ENCODE measurements at regions not wholly inside any gene's neighbourhood (a gene's known extent, or its start where the extent isn't known, plus 50 kb on each side); places are given as distances from the start of the nearest gene placed in this dataset.

- no peak for DNase-seq (ENCODE audit: low read depth)
Observed at GRCh38 chr2:129709001-129709955, 270.2 kb upstream of the RAB6C start.

- DNase-seq (ENCODE audit: low read depth), result no peak
Observed at GRCh38 chr2:129709956-129710598, 269.4 kb upstream of the RAB6C start.

GRCh38 chr2:129710670-129711495 lies 268.6 kb upstream of the RAB6C start:
- no peak for DNase-seq (ENCODE audit: low read depth)

GRCh38 chr2:129711816-129712675 lies 267.4 kb upstream of the RAB6C start:
- no peak for DNase-seq (ENCODE audit: low read depth)

GRCh38 chr2:129712676-129712985 lies 266.8 kb upstream of the RAB6C start:
- DNase-seq (ENCODE audit: low read depth), result no peak

GRCh38 chr2:129713337-129713736 lies 266.1 kb upstream of the RAB6C start:
- DNase-seq (ENCODE audit: low read depth), result no peak

GRCh38 chr2:129716781-129717559 lies 262.5 kb upstream of the RAB6C start:
- DNase-seq (ENCODE audit: low read depth), result no peak

- no peak for DNase-seq (ENCODE audit: low read depth)
Observed at GRCh38 chr2:129717560-129718130, 261.8 kb upstream of the RAB6C start.

- DNase-seq (ENCODE audit: low read depth), result no peak
Observed at GRCh38 chr2:129719335-129719734, 260.1 kb upstream of the RAB6C start.

- DNase-seq (ENCODE audit: low read depth), result no peak
Observed at GRCh38 chr2:129720360-129720759, 259.1 kb upstream of the RAB6C start.

GRCh38 chr2:129720761-129721160 lies 258.7 kb upstream of the RAB6C start:
- DNase-seq (ENCODE audit: low read depth), result no peak

GRCh38 chr2:129721236-129721635 lies 258.2 kb upstream of the RAB6C start:
- DNase-seq (ENCODE audit: low read depth), result no peak

GRCh38 chr2:129721846-129722245 lies 257.6 kb upstream of the RAB6C start:
- no peak for DNase-seq (ENCODE audit: low read depth)

GRCh38 chr2:129722306-129723019 lies 257.0 kb upstream of the RAB6C start:
- no peak for DNase-seq (ENCODE audit: low read depth)

- no peak for DNase-seq (ENCODE audit: low read depth)
Observed at GRCh38 chr2:129723277-129724020, 256.0 kb upstream of the RAB6C start.

- DNase-seq (ENCODE audit: low read depth), result no peak
Observed at GRCh38 chr2:129724021-129724757, 255.3 kb upstream of the RAB6C start.

- no peak for DNase-seq (ENCODE audit: low read depth)
Observed at GRCh38 chr2:129726216-129726615, 253.2 kb upstream of the RAB6C start.

GRCh38 chr2:129727286-129727685 lies 252.2 kb upstream of the RAB6C start:
- DNase-seq (ENCODE audit: low read depth), result no peak
